ENCODE measurements at regions not wholly inside any gene's neighbourhood (a gene's known extent, or its start where the extent isn't known, plus 50 kb on each side); places are given as distances from the start of the nearest gene placed in this dataset.

GRCh38 chr16:49078104-49078503 is 203.5 kb downstream of the CBLN1 start:
- TF ChIP-seq POLR2A (IDR thresholded peaks at IDR 0.05) (no peak), EP300 (IDR thresholded peaks at IDR 0.05) (no peak), CTCF (IDR thresholded peaks at IDR 0.05) (no peak)

Measured in ovary (tissue), 3 donors.